Hepatic stellate cell (primary cell): ENCODE measurements at regions not wholly inside any gene's neighbourhood (a gene's known extent, or its start where the extent isn't known, plus 50 kb on each side); places are given as distances from the start of the nearest gene placed in this dataset.

Experiments
- DNase-seq: peaks from one replicate; pipeline ENCODE4 v3.0.0; 2011; ENCODE audit warnings: low spot score

DNA sequence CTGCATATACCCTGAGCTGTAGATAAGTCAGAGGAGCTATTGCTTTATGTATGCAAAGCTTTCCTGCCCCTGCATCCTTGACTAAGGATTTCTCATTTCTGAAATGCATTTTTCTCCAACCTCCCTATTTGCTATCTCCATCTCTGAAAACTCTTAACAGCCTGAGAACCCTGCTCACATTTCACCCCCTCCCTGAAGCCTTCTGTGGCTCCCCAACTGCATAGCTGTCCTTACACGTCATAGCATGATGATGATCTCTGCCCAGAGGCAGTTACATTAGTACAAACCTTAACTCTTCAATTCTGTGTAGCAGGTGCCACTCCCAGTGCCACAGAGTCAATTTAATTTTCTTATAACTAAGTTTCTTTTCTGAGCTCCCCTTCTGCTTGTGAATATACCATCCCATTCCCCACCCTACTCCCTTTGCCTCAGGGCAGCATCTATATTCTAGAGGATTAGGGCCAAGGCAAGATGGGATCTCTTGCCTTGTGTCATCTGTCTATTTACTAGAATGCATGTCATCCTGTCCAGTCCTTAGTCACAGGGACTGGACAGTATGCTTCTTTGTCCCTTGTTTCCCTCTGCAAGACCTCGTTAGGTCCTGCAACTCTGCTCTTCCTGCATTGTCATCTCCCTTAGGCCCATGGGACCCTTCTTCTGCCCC, 149.7 kb upstream of the SPRY4 start:
- DNase-seq: no peak

- DNase-seq: no peak
Observed at GRCh38 chr5:142473038-142473437, 148.2 kb upstream of the SPRY4 start.

- DNase-seq: peak; percentile 80
Observed at GRCh38 chr5:142472306-142472951, 147.6 kb upstream of the SPRY4 start.

DNA sequence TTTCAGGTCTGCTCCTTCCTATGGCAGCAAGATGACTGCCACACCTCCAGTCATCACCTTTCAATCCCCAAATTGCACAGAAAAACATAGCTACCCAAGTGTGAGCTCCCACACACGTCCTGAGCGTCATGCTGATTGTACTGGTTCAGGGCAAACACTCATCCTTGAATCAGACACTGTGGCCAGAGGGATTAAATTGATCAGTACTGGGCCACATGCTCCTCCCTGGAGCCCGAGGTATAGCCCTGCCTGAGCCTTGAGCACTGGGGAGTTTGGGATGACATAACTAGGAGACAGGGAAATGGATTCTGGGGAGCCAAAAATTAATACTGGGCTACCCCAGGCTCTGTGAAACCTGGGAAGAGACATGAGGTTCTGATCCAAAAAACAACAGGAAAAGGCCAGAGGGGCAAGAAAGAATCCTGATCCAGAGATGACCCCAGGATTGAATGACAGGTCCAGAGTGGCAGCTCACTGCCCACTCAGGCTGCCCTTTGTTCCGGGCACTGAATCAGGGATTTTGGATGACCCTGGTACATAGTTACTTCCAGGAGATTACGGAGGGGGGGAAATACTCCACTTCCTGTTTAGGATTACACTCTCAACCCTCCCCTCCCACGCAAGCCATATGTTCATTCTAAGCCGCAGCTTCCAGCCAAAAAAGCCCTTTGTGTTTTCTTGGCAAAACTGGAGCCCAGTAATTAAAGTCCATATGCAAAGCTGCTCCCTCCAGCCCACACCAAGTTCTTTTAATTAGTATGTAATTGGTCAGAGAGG, 141.6 kb upstream of the SPRY4 start:
- peak; percentile 44 for DNase-seq

GRCh38 chr5:142465476-142465875, 140.7 kb upstream of the SPRY4 start:
- no peak for DNase-seq

DNA sequence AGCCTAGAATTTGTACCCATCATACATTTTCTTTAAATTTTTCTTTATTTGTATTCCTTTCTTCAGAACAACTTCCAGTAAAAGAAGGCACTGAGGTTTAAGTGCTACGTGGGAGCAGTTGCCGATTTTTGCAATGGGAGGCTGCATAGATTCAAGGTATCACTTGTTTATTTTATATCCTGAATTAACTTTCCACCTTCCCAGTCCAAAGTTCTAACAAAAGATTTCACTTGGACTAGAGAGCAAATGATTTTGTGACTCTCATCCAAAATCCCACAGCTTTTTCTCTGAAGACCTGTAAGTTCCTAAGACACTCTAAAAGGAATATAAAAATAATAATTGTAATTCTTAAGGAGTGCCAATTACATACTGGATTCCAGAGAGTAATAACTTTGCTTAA, 139.1 kb upstream of the SPRY4 start:
- DNase-seq: no peak

- no peak for DNase-seq
Observed at GRCh38 chr5:142461028-142461590, 136.3 kb upstream of the SPRY4 start.

- no peak for DNase-seq
Observed at GRCh38 chr5:142459209-142459608, 134.4 kb upstream of the SPRY4 start.

DNA sequence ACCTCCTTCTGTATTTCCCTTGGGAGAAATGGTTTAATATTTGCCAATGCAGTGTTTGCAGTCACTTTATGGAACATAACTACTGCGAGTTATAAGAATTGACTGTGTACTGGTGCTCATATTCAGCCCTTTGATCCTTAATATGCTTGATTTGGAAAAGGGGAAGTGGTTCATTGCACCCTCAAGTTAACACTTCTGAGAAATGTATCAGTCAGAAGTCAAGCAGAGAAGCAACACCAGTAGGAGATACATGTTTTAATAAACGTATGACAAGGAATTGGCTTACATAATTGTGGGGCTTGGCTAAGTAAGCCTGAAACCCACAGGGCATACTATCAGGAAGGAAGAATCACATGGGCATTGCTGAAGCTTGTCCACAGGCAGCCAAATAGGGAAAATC, 131.0 kb upstream of the SPRY4 start:
- DNase-seq: no peak

GRCh38 chr5:142453932-142454331, 129.1 kb upstream of the SPRY4 start:
- no peak for DNase-seq

- no peak for DNase-seq
Observed at GRCh38 chr5:142450419-142450818, 125.6 kb upstream of the SPRY4 start.

- no peak for DNase-seq
Observed at GRCh38 chr5:142447887-142448286, 123.1 kb upstream of the SPRY4 start.

- no peak for DNase-seq
Observed at GRCh38 chr5:142446960-142447279, 122.1 kb upstream of the SPRY4 start.

GRCh38 chr5:142446131-142446959, 121.5 kb upstream of the SPRY4 start:
- peak; percentile 58 for DNase-seq

DNA sequence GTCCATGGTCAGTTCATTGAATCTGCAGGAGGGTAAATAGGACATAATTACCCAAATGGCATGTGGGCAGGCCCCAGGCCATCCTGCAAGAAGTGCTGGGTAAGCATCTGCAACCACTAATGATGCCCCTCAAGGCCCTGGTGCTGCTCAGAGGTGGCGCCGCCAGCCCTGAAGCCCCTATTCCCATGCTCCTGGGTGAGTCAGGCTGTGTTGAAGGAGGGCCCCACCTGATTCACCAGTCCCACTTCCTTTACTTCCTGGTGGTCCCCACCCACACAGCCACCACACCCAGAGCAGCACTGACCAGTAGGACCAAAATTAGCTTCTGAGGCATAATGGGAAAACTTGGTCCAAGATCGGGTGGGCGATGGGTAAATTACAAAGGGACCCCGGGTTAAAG, 120.4 kb upstream of the SPRY4 start:
- no peak for DNase-seq

- no peak for DNase-seq
Observed at GRCh38 chr5:142441616-142442015, 116.8 kb upstream of the SPRY4 start.

GRCh38 chr5:142439207-142439860, 114.5 kb upstream of the SPRY4 start:
- peak; percentile 67 for DNase-seq

DNA sequence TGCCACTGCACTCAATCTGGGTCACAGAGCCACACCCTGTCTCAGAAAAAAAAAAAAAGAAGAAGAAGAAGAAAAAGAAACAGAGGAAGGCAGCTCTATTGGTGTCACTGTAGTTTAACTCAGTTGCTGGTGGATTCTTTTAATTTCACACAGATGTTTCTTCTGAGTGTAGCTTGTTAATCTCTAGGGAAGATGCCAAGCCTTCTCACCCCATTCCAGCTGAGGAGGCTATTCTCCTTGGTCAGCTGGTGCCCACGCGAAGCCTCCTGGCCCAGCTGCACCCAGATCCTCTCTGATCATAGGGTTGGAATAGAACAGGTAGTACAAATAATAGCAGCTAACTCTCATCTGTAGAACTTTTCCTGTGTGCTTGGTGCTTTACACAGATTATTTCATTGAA, 113.8 kb upstream of the SPRY4 start:
- DNase-seq: no peak

GRCh38 chr5:142437563-142437962, 112.7 kb upstream of the SPRY4 start:
- DNase-seq: no peak

- DNase-seq: no peak
Observed at GRCh38 chr5:142435410-142436115, 110.7 kb upstream of the SPRY4 start.

DNA sequence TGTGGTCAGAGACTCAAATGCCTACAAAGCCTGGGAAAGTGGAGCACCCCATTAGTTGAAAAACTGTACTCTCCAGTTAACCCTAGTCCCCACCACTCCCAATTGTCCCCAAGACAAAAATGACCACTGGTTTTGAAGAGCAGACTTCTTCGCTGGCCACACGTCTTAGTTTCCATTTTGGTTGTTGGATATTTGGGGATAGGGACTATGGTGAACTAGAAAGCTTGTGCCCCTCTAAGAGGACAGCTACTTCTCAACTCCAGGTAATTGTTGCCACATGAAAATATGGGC, 109.4 kb upstream of the SPRY4 start:
- DNase-seq: no peak
